ENCODE measurements at regions not wholly inside any gene's neighbourhood (a gene's known extent, or its start where the extent isn't known, plus 50 kb on each side); places are given as distances from the start of the nearest gene placed in this dataset.

- in situ Hi-C loops (cut with MboI; ENCODE audit: low sequenced_read_pairs in 4 of 4): no loop called here
- TF ChIP-seq CTCF (IDR thresholded peaks at IDR 0.05 in 4 of 5, conservative IDR thresholded peaks at IDR 0.05 in 1 of 5): no peak
- TF ChIP-seq POLR2A (IDR thresholded peaks at IDR 0.05): no peak
- intact Hi-C loops (cut with DNase I; ENCODE audit: low total_unique reads): no loop called here
- DNase-seq: no peak
- no peaks in the 10 kb centered on the region for H3K9me3 ChIP-seq
- no peak overlapping the region for H3K4me3 ChIP-seq
- no peak for ATAC-seq
- no peak overlapping the region for H3K27ac ChIP-seq
- no peaks in the 10 kb centered on the region for H3K27me3 ChIP-seq
- no peaks in the 10 kb centered on the region for H3K4me1 ChIP-seq
- no peaks in the 10 kb centered on the region for H3K36me3 ChIP-seq
These were observed 89.6 kb upstream of the SETBP1 start for GRCh38 chr18:44590956-44591670.

- no peaks in the 10 kb centered on the region for H3K27me3 ChIP-seq
- H3K4me1 ChIP-seq: no peaks in the 10 kb centered on the region
- in situ Hi-C loops (cut with MboI; ENCODE audit: low sequenced_read_pairs in 4 of 4): no loop called here
- H3K4me3 ChIP-seq: no peak overlapping the region
- no peaks in the 10 kb centered on the region for H3K36me3 ChIP-seq
- DNase-seq (no peak), ATAC-seq (no peak)
- no peak for TF ChIP-seq POLR2A (IDR thresholded peaks at IDR 0.05)
- TF ChIP-seq CTCF (IDR thresholded peaks at IDR 0.05 in 4 of 5, conservative IDR thresholded peaks at IDR 0.05 in 1 of 5): no peak
- no peak overlapping the region for H3K27ac ChIP-seq
- intact Hi-C loops (cut with DNase I; ENCODE audit: low total_unique reads): no loop called here
- H3K9me3 ChIP-seq: no peaks in the 10 kb centered on the region
These were observed 88.0 kb upstream of the SETBP1 start for GRCh38 chr18:44592639-44593038.

- in situ Hi-C loops (cut with MboI; ENCODE audit: low sequenced_read_pairs in 4 of 4) (no loop called here), intact Hi-C loops (cut with DNase I; ENCODE audit: low total_unique reads) (no loop called here)
- no peak for DNase-seq
- H3K27me3 ChIP-seq: no peaks in the 10 kb centered on the region
- no peak overlapping the region for H3K27ac ChIP-seq
- H3K9me3 ChIP-seq: no peaks in the 10 kb centered on the region
- TF ChIP-seq CTCF (IDR thresholded peaks at IDR 0.05 in 4 of 5, conservative IDR thresholded peaks at IDR 0.05 in 1 of 5) (no peak), POLR2A (IDR thresholded peaks at IDR 0.05) (no peak)
- ATAC-seq: no peak
- no peaks in the 10 kb centered on the region for H3K4me1 ChIP-seq
- no peak overlapping the region for H3K4me3 ChIP-seq
- no peaks in the 10 kb centered on the region for H3K36me3 ChIP-seq
These were observed 85.8 kb upstream of the SETBP1 start for GRCh38 chr18:44594799-44595467.

- no peaks in the 10 kb centered on the region for H3K36me3 ChIP-seq
- no peak for ATAC-seq
- H3K4me1 ChIP-seq: no peaks in the 10 kb centered on the region
- no peaks in the 10 kb centered on the region for H3K27me3 ChIP-seq
- intact Hi-C loops (cut with DNase I; ENCODE audit: low total_unique reads) (no loop called here), in situ Hi-C loops (cut with MboI; ENCODE audit: low sequenced_read_pairs in 4 of 4) (no loop called here)
- no peak for DNase-seq
- TF ChIP-seq CTCF (IDR thresholded peaks at IDR 0.05 in 4 of 5, conservative IDR thresholded peaks at IDR 0.05 in 1 of 5): no peak
- no peak for TF ChIP-seq POLR2A (IDR thresholded peaks at IDR 0.05)
- H3K4me3 ChIP-seq: no peak overlapping the region
- H3K27ac ChIP-seq: no peak overlapping the region
- H3K9me3 ChIP-seq: no peaks in the 10 kb centered on the region
These were observed 82.9 kb upstream of the SETBP1 start for GRCh38 chr18:44597797-44598196.
